Stimulated activated CD4-positive, alpha-beta T cell treated with anti-CD3 and anti-CD28 coated beads, Interleukin-15, amount 100 ng/mL, for 24 hours (primary cell): ENCODE measurements at regions not wholly inside any gene's neighbourhood (a gene's known extent, or its start where the extent isn't known, plus 50 kb on each side); places are given as distances from the start of the nearest gene placed in this dataset.

Source experiments
- DNase-seq: peaks from one replicate; pipeline ENCODE4 v3.0.0-alpha.2; 2020

DNA sequence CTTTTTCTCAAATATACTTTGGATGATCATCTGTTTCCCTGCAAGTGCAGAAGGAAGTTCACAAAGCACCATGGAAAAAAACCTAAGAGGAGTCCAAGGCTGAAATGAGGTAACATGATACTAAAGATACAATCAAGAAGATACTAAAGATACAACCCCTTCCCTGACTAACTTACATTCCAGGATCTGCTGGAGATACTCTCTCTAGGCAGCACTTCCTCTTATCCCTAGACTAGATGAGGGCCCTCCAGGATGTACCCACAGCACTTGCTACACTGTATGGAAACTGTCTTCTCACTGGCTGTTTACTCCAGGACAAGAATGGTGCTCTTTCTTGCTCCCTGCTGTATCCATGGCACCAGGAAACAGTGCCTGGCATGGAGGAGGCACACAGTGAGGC is 116.4 kb upstream of the NFE2L3 start:
- no peak for DNase-seq

DNA sequence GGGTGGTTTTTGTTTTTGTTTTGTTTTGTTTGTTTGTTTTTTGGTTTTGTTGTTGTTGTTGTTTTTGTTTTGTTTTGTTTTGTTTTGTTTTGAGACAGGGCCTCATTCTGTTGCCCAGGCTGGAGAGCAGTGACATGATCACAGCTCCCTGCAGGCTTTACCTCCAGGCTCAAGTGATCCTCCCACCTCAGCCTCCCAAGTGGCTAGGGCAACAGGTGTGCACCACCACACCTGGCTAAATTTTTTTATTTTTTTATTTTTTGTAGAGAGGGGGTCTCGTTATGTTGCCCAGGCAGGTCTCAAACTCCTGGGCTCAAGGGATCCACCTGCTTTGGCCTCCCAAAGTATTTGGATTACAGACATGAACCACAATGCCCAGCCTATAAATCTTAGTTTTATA is 115.9 kb upstream of the NFE2L3 start:
- no peak for DNase-seq

- DNase-seq = no peak
Observed at GRCh38 chr7:26038201-26038990, 113.6 kb upstream of the NFE2L3 start.

- DNase-seq = no peak
Observed at GRCh38 chr7:26040085-26040484, 111.9 kb upstream of the NFE2L3 start.

- DNase-seq = no peak
Observed at GRCh38 chr7:26042237-26042636, 109.8 kb upstream of the NFE2L3 start.

DNA sequence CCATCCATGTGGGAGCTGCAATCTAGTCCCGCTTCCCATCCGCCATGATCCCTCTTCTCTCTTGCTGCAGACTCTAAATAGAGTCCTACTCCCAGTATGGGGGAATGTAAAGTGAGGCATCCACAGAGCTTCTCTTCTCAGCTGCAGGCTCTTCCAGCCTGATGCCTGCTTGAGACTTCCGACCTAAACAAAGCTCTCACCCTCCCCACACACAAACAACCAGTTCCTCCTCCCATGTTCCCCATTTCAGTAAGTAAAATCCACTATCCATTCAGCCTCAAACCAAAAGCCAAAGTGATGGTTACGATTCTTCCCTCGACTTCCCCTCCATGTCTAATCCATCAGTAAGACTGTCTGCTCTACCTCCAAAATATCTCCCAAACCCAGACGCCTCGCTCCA is 108.2 kb upstream of the NFE2L3 start:
- no peak for DNase-seq

DNA sequence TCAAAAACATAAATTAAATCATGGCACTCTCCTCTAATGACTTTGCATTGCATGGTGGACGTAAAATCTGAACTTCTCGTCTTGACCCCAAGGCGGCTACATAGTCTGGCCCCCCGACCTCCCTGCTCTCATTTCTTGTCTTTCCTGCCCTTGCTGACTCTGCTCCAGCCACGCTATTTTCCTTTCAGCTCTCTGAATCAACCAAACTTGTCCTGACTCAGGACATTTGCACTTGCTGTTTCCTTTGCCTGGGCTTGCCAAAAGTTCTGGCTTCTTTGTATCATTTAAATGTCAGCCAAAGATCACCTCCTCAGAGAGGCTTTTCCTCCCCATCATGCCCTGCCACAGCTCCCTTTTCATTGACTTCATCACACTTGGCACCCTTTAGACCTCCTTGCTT is 107.7 kb upstream of the NFE2L3 start:
- DNase-seq = no peak

- DNase-seq = no peak
Observed at GRCh38 chr7:26046150-26046549, 105.8 kb upstream of the NFE2L3 start.

DNA sequence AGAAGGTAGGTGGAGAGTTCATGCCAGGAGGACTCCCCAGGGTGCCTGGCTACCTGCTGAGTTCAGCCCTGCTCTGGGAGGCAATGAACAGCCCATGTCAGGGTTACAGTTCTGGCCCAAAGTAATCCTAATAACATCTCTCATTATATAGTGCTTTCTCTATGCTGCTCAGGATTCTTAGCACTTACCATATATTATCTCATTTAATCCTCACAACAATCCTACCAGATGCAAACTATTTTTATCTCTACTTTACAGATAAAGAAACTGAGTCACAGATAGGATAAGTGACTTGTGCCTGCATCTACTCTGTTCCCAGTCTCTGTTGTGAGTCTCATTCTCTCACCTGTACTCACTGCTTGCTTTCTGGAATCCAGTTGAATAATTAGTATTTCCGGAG is 105.1 kb upstream of the NFE2L3 start:
- DNase-seq = no peak

DNA sequence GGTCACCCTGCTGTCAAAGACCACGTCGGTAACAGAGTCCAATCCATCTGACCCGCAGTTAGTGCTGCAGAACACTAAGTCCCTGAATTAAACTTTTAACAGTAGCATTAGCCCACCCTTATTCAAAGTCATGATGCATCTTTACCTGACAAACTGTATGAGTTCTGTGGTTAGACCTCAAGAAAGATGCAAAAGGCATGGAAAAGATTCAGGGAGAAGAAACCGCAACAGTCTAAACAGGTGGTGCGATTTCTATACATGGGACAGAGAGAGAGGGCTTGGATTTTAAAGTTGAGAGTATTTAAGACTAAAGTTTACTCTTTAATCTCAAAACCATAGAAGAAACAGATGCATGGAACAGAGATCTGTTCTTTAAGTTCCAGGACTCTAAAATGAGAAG is 103.3 kb upstream of the NFE2L3 start:
- no peak for DNase-seq

GRCh38 chr7:26049081-26049480 is 102.9 kb upstream of the NFE2L3 start:
- no peak for DNase-seq

DNA sequence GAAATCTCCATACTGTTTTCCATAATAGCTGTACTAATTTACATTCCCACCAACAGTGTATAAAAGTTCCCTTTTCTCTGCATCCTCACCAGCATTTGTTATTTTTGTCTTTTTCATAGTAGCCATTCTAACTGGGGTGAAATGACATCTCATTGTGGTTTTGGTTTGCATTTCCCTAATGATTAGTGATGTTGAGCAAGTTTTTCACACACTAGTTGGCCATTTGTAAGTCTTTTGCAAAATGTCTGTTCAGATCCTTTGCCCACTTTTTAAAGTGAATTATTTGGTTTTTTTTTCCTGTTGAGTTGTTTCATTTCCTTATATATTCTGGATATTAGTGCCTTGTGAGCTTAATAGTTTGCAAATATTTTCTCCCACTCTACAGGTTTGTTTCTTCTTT is 101.0 kb upstream of the NFE2L3 start:
- no peak for DNase-seq

DNA sequence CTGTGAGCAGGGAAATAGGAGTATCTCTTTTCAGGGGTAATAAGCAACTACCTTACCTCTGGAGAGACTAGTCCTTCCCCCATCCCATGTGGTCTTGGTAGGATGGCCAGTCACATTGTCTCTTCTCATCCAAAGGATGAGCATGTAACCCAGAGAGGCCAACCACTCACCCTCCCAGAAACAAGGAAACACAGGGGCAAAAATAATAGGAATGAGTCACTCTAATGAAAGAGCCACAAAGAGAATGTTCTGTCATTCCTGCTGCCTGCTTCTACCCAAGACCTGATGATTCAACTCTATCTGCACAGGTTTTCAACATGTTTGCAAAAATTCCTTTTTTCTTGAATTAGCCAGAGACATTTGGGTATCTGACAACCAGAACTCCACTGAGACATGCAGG is 99.3 kb upstream of the NFE2L3 start:
- no peak for DNase-seq

- DNase-seq = no peak
Observed at GRCh38 chr7:26054386-26054785, 97.6 kb upstream of the NFE2L3 start.

DNA sequence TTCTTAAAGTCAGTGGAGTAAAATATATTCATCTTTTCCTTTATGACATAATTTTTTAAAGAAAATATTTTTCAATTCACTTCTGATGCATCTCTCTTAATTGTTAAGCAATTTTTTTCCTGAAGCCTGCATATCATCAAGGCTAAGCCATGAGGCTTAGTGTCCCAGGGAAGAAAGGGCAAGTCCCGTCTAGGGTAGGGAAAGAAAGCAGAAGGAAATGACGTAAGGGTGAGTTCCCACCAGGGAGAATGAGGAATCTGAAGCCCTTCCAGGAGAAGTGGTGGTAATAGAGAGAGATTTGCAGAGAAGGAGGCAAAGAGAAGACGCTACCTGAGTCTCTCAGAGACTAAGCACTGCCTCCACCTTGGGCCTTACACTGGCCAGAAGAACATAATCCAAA is 96.8 kb upstream of the NFE2L3 start:
- no peak for DNase-seq

DNA sequence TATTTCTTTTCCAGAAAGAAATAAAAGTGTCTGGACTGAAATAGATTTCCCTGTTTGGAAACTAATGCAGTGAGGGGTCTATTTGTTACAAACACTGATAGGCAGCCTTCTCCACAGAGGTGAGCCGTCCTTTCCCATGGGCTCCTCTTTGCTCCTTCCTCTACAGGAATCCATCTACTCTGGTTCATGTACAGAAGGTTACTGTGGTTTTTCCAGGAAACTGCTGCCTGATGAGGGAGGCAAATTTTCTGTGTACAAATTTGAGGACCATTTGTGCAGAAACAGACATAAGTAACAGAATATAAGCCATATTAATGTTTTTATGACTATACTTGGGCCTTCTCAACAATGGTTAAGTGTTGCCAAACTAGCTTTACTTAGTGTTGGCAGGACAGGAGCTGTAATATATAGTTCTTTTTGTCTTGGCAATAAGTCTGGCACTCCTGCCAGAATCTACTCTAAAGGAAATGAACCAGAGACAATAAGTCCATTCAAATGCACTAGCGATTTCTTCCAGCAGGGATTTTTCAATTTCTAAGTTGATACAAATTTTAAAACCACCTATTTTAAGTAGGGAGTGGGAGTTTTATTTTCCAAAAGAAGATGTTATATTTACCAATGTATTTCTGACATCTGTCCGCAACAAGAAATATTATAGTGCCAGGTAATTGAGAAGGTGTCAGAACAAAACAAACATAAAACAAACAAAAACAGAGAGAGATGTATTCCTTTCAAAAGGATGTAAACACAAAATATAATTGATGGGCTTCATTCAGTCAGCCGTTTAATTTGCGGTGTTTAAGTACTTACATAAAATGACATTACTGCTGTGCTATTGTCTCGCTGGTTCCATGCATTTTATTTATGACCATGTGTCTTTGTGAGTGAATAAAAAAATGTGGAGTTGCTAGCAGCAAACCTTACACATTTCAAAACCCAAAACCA is 91.0 kb upstream of the NFE2L3 start:
- no peak for DNase-seq

DNA sequence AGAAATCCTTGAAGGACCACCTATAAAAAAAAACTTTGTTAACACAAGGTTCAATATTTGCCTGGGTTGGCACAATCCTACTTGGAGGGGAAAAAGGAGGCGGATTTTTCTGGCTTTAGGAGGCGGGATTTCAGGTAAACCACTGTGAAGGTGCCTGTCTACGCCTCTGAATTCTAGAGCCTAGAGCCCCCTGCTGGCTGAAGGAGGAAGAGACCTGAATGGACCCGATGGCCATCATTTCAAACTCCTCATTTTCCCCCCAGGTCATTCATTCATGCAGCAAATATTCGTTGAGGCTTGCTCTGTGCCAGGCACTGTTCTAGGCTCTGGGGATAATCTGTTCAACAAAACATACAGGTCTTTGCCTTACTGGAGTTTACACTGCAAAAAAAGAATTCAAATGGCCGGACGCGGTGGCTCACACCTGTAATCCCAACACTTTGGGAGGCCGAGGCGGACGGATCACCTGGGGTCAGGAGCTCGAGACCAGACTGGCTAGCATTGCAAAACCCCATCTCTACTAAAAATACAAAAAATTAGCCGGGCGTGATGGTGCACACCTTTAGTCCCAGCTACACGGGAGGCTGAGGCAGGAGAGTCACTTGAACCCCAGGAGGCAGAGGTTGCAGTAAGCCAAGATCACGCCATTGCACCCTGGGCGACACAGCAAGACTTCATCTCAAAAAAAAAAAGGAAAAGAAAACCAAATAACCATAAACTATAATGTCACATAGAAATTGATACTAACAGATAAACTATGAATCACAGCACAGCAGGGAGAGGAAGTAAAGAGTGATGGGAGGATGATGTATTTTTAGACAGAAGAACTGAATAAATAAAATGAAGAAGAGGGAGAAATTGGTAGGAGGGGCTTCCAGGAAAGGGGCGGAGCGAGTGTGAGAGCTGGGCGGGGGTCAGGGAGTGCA is 90.1 kb upstream of the NFE2L3 start:
- DNase-seq = peak; percentile 82

GRCh38 chr7:26065652-26066051 is 86.3 kb upstream of the NFE2L3 start:
- no peak for DNase-seq

DNA sequence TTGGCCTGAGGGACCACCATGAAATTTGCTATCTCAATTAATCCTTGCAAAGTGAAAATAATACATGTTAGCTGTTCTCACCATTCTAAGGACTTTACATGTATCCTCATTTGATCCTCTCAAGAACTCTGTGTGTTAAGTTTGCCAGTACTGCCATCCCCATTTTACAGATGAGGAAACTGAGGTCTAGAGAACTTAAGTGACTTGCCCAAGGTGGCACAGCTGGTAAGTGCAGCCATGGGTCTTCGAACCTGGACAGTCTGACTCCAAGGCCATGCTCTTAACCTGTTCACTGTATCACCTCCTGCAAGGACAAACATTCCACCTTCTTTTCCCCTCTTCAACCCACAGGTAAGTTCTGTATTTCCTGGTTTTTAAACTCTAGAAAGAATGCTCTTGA is 85.3 kb upstream of the NFE2L3 start:
- DNase-seq = no peak

GRCh38 chr7:26070290-26070689 is 81.7 kb upstream of the NFE2L3 start:
- no peak for DNase-seq

DNA sequence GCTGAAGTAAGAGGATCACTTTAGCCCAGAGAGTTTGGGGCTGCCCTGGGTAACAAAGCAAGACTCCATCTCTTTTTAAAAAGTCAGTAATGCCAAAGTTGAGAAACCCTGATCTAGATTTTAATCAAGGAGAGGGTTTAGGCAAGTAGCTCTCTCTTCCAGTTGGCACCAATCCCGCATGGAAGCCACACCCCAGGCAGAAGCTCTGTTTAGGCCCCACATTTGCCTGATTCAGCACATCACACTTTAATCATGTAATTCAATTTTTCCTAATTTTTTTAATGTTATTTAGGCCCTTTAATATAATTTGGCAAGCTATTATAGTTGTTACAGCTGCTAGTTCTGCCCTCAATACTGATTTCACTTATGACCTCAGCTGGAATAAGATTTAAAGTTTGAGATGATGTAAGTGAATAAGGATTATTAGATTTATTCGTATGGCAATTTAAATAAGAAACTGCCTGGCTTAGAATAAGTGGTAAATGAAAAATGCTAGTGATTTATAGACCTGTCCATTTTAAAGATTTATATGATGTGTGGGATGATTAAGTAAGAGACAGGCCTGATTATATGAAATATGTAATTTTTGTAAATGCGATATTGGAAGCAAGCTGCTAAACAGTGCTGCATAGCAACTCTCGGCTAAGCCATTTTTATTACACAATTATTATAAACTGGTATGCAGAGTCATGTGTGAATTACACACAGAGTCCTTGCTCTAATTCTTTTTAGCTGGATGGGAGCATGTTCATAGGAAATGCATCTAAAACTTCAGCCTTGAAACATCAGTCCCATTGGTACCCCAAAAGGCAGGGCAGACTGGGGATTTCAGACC is 80.2 kb upstream of the NFE2L3 start:
- DNase-seq = no peak

- DNase-seq = no peak
Observed at GRCh38 chr7:26073041-26073440, 79.0 kb upstream of the NFE2L3 start.
